SK-N-SH treated with all-trans-retinoic acid at 6 μM for 48 hours (cell line): ENCODE measurements at regions not wholly inside any gene's neighbourhood (a gene's known extent, or its start where the extent isn't known, plus 50 kb on each side); places are given as distances from the start of the nearest gene placed in this dataset.

Experiments used
- CSRNP3 ChIP-seq: fragments of 250-450 bp; sonication (Bioruptor Pico); IDR thresholded peaks from 2 replicates; pipeline ENCODE4 v1.5.1; 2021; ENCODE audit warnings: mild to moderate bottlenecking, moderate library complexity
- GLIS3 ChIP-seq: fragments of 250-450 bp; sonication (Bioruptor Pico); IDR thresholded peaks from 2 replicates; pipeline ENCODE4 v1.5.0; 2020; ENCODE audit warnings: mild to moderate bottlenecking, moderate library complexity
- RARB ChIP-seq: fragments of 250-450 bp; sonication (Bioruptor Pico); IDR thresholded peaks from 2 replicates; pipeline ENCODE4 v1.8.0; 2021; ENCODE audit warnings: mild to moderate bottlenecking, moderate library complexity
- ZFP30 ChIP-seq: fragments of 450-650 bp; formaldehyde crosslinking; IDR thresholded peaks from 2 replicates; pipeline ENCODE4 v1.5.0; 2022; ENCODE audit warnings: mild to moderate bottlenecking, moderate library complexity
- ZNF565 ChIP-seq: fragments of 450-650 bp; formaldehyde crosslinking; conservative IDR thresholded peaks from 2 replicates; pipeline ENCODE4 v1.5.0; 2020; ENCODE audit warnings: low read depth, mild to moderate bottlenecking, moderate library complexity

DNA sequence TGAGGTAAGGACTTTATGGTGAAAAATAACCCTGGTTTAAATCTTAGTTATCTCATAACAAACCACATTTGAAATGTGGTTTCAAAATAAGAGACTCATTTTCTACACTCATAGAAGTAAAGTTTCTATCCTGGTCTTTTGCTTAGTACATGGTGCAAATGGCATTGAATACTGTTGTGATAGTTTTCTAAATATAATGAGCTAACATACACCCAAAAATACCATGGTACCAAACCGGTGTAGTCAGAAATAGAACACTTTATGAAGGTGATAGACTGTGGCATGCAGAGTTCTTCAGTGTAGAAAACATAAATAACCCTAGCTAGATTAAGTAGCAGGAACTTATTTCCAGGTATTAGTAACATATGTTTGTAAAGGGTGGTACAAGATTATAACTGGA is 629.4 kb downstream of the PLOD2 start:
- TF ChIP-seq RARB (CRISPR knock-in tag) (no peak), ZNF565 (CRISPR knock-in tag) (no peak), CSRNP3 (CRISPR knock-in tag) (no peak), GLIS3 (CRISPR knock-in tag) (no peak), ZFP30 (CRISPR knock-in tag) (no peak)
